ENCODE measurements at regions not wholly inside any gene's neighbourhood (a gene's known extent, or its start where the extent isn't known, plus 50 kb on each side); places are given as distances from the start of the nearest gene placed in this dataset.

DNA sequence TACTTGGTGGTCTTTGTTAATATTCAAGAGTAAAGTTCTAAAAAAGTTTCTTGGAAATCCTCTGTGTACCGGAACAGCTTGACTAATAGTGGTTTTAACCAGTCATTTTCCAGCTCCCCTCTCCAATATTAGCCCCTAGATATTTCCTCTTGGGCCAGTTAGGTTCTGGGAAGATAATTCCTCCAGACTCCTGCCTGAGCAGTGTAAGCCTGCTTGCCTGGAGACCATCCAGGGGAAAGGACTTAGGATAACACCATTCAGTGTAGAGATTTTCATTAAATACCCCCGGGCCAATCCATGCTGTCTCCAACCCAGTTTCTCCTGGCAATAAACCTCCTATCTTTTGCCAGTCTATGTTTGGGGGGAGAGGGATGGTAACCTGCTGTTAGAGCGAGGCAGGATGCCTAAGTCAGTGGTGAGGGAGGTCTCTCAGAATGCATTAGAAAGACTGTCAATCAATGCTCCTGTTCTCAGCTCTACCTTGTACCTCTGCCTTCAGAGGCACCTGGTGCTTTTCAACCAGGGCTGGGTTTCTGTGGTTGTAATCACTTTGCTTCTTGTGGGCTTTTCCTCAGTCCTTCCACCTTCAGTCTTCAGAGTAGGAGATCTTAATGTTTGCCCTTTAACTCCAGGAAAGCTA is 186.4 kb downstream of the RNF152 start:
- TF ChIP-seq POLR2A (IDR thresholded peaks at IDR 0.05) (no peak), POLR2AphosphoS5 (IDR thresholded peaks at IDR 0.05) (no peak), EP300 (IDR thresholded peaks at IDR 0.05) (no peak)
- TF ChIP-seq, protein P1, sequence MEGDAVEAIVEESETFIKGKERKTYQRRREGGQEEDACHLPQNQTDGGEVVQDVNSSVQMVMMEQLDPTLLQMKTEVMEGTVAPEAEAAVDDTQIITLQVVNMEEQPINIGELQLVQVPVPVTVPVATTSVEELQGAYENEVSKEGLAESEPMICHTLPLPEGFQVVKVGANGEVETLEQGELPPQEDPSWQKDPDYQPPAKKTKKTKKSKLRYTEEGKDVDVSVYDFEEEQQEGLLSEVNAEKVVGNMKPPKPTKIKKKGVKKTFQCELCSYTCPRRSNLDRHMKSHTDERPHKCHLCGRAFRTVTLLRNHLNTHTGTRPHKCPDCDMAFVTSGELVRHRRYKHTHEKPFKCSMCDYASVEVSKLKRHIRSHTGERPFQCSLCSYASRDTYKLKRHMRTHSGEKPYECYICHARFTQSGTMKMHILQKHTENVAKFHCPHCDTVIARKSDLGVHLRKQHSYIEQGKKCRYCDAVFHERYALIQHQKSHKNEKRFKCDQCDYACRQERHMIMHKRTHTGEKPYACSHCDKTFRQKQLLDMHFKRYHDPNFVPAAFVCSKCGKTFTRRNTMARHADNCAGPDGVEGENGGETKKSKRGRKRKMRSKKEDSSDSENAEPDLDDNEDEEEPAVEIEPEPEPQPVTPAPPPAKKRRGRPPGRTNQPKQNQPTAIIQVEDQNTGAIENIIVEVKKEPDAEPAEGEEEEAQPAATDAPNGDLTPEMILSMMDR (IDR thresholded peaks at IDR 0.05), result no peak
